IMR-90 (cell line): ENCODE measurements at regions not wholly inside any gene's neighbourhood (a gene's known extent, or its start where the extent isn't known, plus 50 kb on each side); places are given as distances from the start of the nearest gene placed in this dataset.

ENCODE experiments used
- BHLHE40 ChIP-seq: fragments of 150-350 bp; IDR thresholded peaks from 2 replicates; pipeline ENCODE4 v1.6.1; 2016; ENCODE audit warnings: mild to moderate bottlenecking, low read depth, low read length
- CEBPB ChIP-seq: IDR thresholded peaks from 2 replicates; pipeline ENCODE4 v1.6.1; 2012; ENCODE audit warnings: low read depth, low read length, improper control_type of control experiment
- ELK1 ChIP-seq: fragments of 150-350 bp; IDR thresholded peaks from 2 replicates; pipeline ENCODE4 v1.6.1; 2016; ENCODE audit warnings: low read depth, mild to moderate bottlenecking, low read length, moderate library complexity, borderline replicate concordance
- FOS ChIP-seq: fragments of 150-350 bp; IDR thresholded peaks from 2 replicates; pipeline ENCODE4 v1.6.1; 2016; ENCODE audit warnings: low read depth, low read length
- MAFK ChIP-seq: IDR thresholded peaks from 2 replicates; pipeline ENCODE4 v1.6.1; 2012; ENCODE audit warnings: low read depth, low read length, improper control_type of control experiment
- POLR2A ChIP-seq: IDR thresholded peaks from 2 replicates; pipeline ENCODE4 v1.6.1; 2012; ENCODE audit warnings: mild to moderate bottlenecking, low read depth, low read length
- RAD21 ChIP-seq: IDR thresholded peaks from 2 replicates; pipeline ENCODE4 v1.6.1; 2012; ENCODE audit warnings: low read length, improper control_type of control experiment
- RCOR1 ChIP-seq: IDR thresholded peaks from 2 replicates; pipeline ENCODE4 v1.6.1; 2012; ENCODE audit warnings: mild to moderate bottlenecking, low read length, improper control_type of control experiment; ENCODE audit not compliant: insufficient replicate concordance
- RFX5 ChIP-seq: IDR thresholded peaks from 2 replicates; pipeline ENCODE4 v1.8.0; 2012; ENCODE audit warnings: low read depth, mild to moderate bottlenecking, low read length, moderate library complexity
- USF2 ChIP-seq: fragments of 150-350 bp; IDR thresholded peaks from 2 replicates; pipeline ENCODE4 v1.6.1; 2017; ENCODE audit warnings: mild to moderate bottlenecking, antibody characterized with exemption, low read length, low read depth
- TF ChIP-seq, protein P1 (sequence below): conservative IDR thresholded peaks from 2 replicates; pipeline ENCODE4 v1.5.1; 2012; ENCODE audit warnings: mild to moderate bottlenecking, low read depth, low read length, improper control_type of control experiment

DNA sequence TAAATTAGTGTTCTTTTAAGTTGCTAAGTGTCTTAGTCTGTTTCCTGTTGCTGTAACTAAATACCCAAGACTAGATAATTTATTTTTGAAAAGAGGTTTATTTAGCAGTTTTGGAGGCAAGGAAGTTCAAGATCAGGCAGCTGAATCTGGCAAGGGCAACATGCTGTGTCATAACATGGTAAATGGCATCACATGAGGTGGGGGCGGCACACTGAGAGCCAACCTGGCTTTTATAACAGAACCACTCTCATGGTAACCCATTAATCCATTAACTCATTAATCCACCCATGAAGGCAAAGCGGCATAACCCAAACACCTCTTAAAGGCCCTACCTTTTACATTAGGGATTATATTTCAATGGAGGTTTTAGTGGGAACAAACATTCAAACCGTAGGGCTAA is 182.2 kb upstream of the GATB start:
- TF ChIP-seq, protein P1, sequence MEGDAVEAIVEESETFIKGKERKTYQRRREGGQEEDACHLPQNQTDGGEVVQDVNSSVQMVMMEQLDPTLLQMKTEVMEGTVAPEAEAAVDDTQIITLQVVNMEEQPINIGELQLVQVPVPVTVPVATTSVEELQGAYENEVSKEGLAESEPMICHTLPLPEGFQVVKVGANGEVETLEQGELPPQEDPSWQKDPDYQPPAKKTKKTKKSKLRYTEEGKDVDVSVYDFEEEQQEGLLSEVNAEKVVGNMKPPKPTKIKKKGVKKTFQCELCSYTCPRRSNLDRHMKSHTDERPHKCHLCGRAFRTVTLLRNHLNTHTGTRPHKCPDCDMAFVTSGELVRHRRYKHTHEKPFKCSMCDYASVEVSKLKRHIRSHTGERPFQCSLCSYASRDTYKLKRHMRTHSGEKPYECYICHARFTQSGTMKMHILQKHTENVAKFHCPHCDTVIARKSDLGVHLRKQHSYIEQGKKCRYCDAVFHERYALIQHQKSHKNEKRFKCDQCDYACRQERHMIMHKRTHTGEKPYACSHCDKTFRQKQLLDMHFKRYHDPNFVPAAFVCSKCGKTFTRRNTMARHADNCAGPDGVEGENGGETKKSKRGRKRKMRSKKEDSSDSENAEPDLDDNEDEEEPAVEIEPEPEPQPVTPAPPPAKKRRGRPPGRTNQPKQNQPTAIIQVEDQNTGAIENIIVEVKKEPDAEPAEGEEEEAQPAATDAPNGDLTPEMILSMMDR, result no peak
- no peak for TF ChIP-seq POLR2A
- TF ChIP-seq RCOR1, result no peak
- no peak for TF ChIP-seq BHLHE40
- TF ChIP-seq FOS, result no peak
- no peak for TF ChIP-seq MAFK
- no peak for TF ChIP-seq CEBPB
- no peak for TF ChIP-seq USF2
- no peak for TF ChIP-seq RFX5
- no peak for TF ChIP-seq RAD21
- no peak for TF ChIP-seq ELK1
